CD14-positive monocyte (primary cell): ENCODE measurements at regions not wholly inside any gene's neighbourhood (a gene's known extent, or its start where the extent isn't known, plus 50 kb on each side); places are given as distances from the start of the nearest gene placed in this dataset.

Experiments used
- DNase-seq, 3 donors: peaks; one replicate each; pipeline ENCODE4 v3.0.0-alpha.2; 2011 to 2022
- H2AFZ ChIP-seq: 2 replicates; pipeline ENCODE4 v1.6.0; 2012; ENCODE audit warnings: mild to moderate bottlenecking, low read depth, low read length, inconsistent platforms; ENCODE audit not compliant: insufficient read depth, poor library complexity, severe bottlenecking
- H3K27ac ChIP-seq, 2 donors: 1 replicate in 1 of 2; 2 replicates in 1 of 2; pipeline ENCODE4 v1.5.1; 2012 to 2013; ENCODE audit warnings: low read length in 2 of 2, control low read depth in 1 of 2, inconsistent platforms in 1 of 2, low read depth in 1 of 2, mild to moderate bottlenecking in 1 of 2
- H3K27me3 ChIP-seq, 2 donors: one replicate each; pipeline versions ENCODE4 v1.6.0 to v1.6.1; 2011 to 2013; ENCODE audit warnings: low read length in 2 of 2; ENCODE audit not compliant: control insufficient read depth in 2 of 2, insufficient read depth in 2 of 2
- H3K36me3 ChIP-seq, 2 donors: replicated peaks in 1 of 2; 1 replicate in 1 of 2; 2 replicates in 1 of 2; pipeline versions ENCODE4 v1.5.1 to v1.6.1; 2012 to 2013; ENCODE audit warnings: low read length in 2 of 2, control low read depth in 1 of 2, inconsistent platforms in 1 of 2, mild to moderate bottlenecking in 1 of 2; ENCODE audit not compliant: insufficient read depth in 2 of 2, control insufficient read depth in 1 of 2
- H3K4me1 ChIP-seq, 2 donors: 1 replicate in 1 of 2; 2 replicates in 1 of 2; pipeline versions ENCODE4 v1.5.1 to v1.6.1; 2012 to 2013; ENCODE audit warnings: low read length in 2 of 2, control low read depth in 1 of 2, inconsistent platforms in 1 of 2, mild to moderate bottlenecking in 1 of 2, moderate library complexity in 1 of 2; ENCODE audit not compliant: insufficient read depth in 2 of 2, control insufficient read depth in 1 of 2
- H3K4me2 ChIP-seq: replicated peaks from 2 replicates; pipeline ENCODE3; 2012; ENCODE audit warnings: low read length, moderate library complexity, mild to moderate bottlenecking; ENCODE audit not compliant: poor library complexity, severe bottlenecking; ENCODE audit errors: extremely low read depth
- H3K4me3 ChIP-seq, 3 experiments: fragments of 200-600 bp in 1 of 3; sonication (generic) in 1 of 3; replicated peaks in 1 of 3; 1 replicate in 2 of 3; 2 replicates in 1 of 3; pipeline ENCODE4 v1.5.1; 2011 to 2013; ENCODE audit warnings: low read length in 3 of 3, mild to moderate bottlenecking in 3 of 3, control low read depth in 2 of 3, low read depth in 2 of 3, inconsistent platforms in 1 of 3, moderate library complexity in 1 of 3
- H3K79me2 ChIP-seq: 2 replicates; pipeline ENCODE4 v1.6.0; 2012; ENCODE audit warnings: mild to moderate bottlenecking, control low read depth, inconsistent platforms, low read length, moderate library complexity; ENCODE audit not compliant: insufficient read depth
- H3K9ac ChIP-seq: 2 replicates; pipeline ENCODE4 v1.6.0; 2017; ENCODE audit warnings: low read length, mild to moderate bottlenecking; ENCODE audit not compliant: insufficient read depth, poor library complexity, severe bottlenecking
- H3K9me3 ChIP-seq, 2 donors: replicated peaks in 1 of 2; 1 replicate in 1 of 2; 2 replicates in 1 of 2; pipeline versions ENCODE4 v1.5.1 to v1.6.1; 2012 to 2013; ENCODE audit warnings: low read length in 2 of 2, control low read depth in 1 of 2; ENCODE audit not compliant: control insufficient read depth in 1 of 2, insufficient read depth in 1 of 2
- H4K20me1 ChIP-seq: 2 replicates; pipeline ENCODE4 v1.6.0; 2012; ENCODE audit warnings: mild to moderate bottlenecking, low read length, control low read depth, moderate library complexity; ENCODE audit not compliant: insufficient read depth
- H3K27ac Mint-ChIP-seq, 7 donors: one replicate each; pipeline ENCODE4 v1.8.0; 2020; ENCODE audit warnings: mild to moderate bottlenecking in 7 of 7, mixed read lengths in 7 of 7, moderate library complexity in 6 of 7, inconsistent platforms in 2 of 7
- H3K27me3 Mint-ChIP-seq, 3 donors: one replicate each; pipeline ENCODE4 v1.8.0; 2021 to 2022; ENCODE audit warnings: low read depth in 3 of 3, mild to moderate bottlenecking in 3 of 3, mixed read lengths in 3 of 3, moderate library complexity in 3 of 3, inconsistent platforms in 1 of 3
- H3K36me3 Mint-ChIP-seq, 2 donors: one replicate each; pipeline ENCODE4 v1.8.0; 2020; ENCODE audit warnings: mixed read lengths in 2 of 2, inconsistent platforms in 1 of 2, mild to moderate bottlenecking in 1 of 2
- H3K4me1 Mint-ChIP-seq: one replicate; pipeline ENCODE4 v1.8.0; 2020; ENCODE audit warnings: mild to moderate bottlenecking, mixed read lengths
- H3K4me3 Mint-ChIP-seq, 2 donors: one replicate each; pipeline ENCODE4 v1.8.0; 2020; ENCODE audit warnings: mild to moderate bottlenecking in 2 of 2, mixed read lengths in 2 of 2, moderate library complexity in 1 of 2
- H3K9me3 Mint-ChIP-seq, 7 donors: one replicate each; pipeline ENCODE4 v1.8.0; 2020 to 2022; ENCODE audit warnings: mixed read lengths in 7 of 7, mild to moderate bottlenecking in 6 of 7, moderate library complexity in 6 of 7, inconsistent platforms in 2 of 7
- CTCF ChIP-seq: fragments of 200-600 bp; IDR thresholded peaks from one replicate; pipeline ENCODE4 v1.8.0; 2022; ENCODE audit warnings: antibody characterized with exemption, mild to moderate bottlenecking
- WGBS: methylation state at CpG from one replicate; pipeline ENCODE4 v1.1.5; 2013; ENCODE audit warnings: missing lambda C conversion rate; ENCODE audit not compliant: insufficient coverage; 5-methylcytosine and 5-hydroxymethylcytosine counted together
- intact Hi-C, 2 donors: fragments of 100-400 bp; cut with micrococcal nuclease; formaldehyde crosslinking; loops; one replicate each; pipeline versions ENCODE4 v1.15.0 to v1.15.1; 2023

- TF ChIP-seq CTCF = peak; percentile 93
- 19% methylated on average over 7 of the region's 8 CpGs for WGBS
- H3K27ac Mint-ChIP-seq = no peak overlapping the region
These were observed 82.6 kb downstream of the LSM3 start for GRCh38 chr3:14261229-14261628.

GRCh38 chr3:14262212-14262611 is 83.6 kb downstream of the LSM3 start:
- intact Hi-C loops = loop anchor here in 1 of 2 donors (5.0 kb wide), 1 partner anchor 285 kb away; no protein-coding TSS in a partner anchor
- WGBS = no CpG with 5 or more reads among the region's 1 CpG

More at GRCh38 chr3:14261229-14261628, 82.6 kb downstream of the LSM3 start:
- no peaks in the 10 kb centered on the region for H3K4me1 ChIP-seq
- no peak overlapping the region for H3K27ac ChIP-seq
- H4K20me1 ChIP-seq = no peaks in the 10 kb centered on the region
- H3K4me2 ChIP-seq = no peak overlapping the region
- H3K79me2 ChIP-seq = no peaks in the 10 kb centered on the region
- no peak overlapping the region for H3K4me3 ChIP-seq
- H3K36me3 Mint-ChIP-seq = no peaks in the 10 kb centered on the region
- peaks cover 0 to 1% (median 0%) of the 10 kb centered on the region in 7 donors for H3K9me3 Mint-ChIP-seq
- H3K4me3 Mint-ChIP-seq = no peak overlapping the region
- H3K9me3 ChIP-seq = no peaks in the 10 kb centered on the region
- peaks cover 2% of the 10 kb centered on the region for H3K4me1 Mint-ChIP-seq
- no peak overlapping the region for H2AFZ ChIP-seq
- no peaks in the 10 kb centered on the region for H3K27me3 ChIP-seq
- intact Hi-C loops = loop anchor here (1.0 to 5.0 kb wide), 3 partner anchors 207 to 286 kb away; no protein-coding TSS in a partner anchor
- no peaks in the 10 kb centered on the region for H3K36me3 ChIP-seq
- DNase-seq = peak; percentile 66 to 76 (median 68)
- H3K27me3 Mint-ChIP-seq = peaks cover 0 to 2% (median 0%) of the 10 kb centered on the region in 3 donors
- no peak overlapping the region for H3K9ac ChIP-seq

More at GRCh38 chr3:14262212-14262611, 83.6 kb downstream of the LSM3 start:
- Histone ChIP-seq H3K9me3 (no peaks in the 10 kb centered on the region), H3K27ac (no peak overlapping the region), H4K20me1 (no peaks in the 10 kb centered on the region), H3K79me2 (no peaks in the 10 kb centered on the region), H3K9ac (no peak overlapping the region), H2AFZ (no peak overlapping the region), H3K4me3 (no peak overlapping the region), H3K4me2 (no peak overlapping the region), H3K4me1 (no peaks in the 10 kb centered on the region), H3K36me3 (no peaks in the 10 kb centered on the region), H3K27me3 (no peaks in the 10 kb centered on the region)
- TF ChIP-seq CTCF = no peak
- Mint-ChIP-seq H3K4me1 (peaks cover 2% of the 10 kb centered on the region), H3K4me3 (no peak overlapping the region), H3K9me3 (peaks cover 0 to 1% (median 0%) of the 10 kb centered on the region in 7 donors), H3K27me3 (peaks cover 0 to 2% (median under 1%) of the 10 kb centered on the region in 3 donors), H3K27ac (no peak overlapping the region), H3K36me3 (no peaks in the 10 kb centered on the region)
- no peak for DNase-seq
